ENCODE measurements at regions not wholly inside any gene's neighbourhood (a gene's known extent, or its start where the extent isn't known, plus 50 kb on each side); places are given as distances from the start of the nearest gene placed in this dataset.
A peak's percentile ranks its signal among the peaks of the same experiment; 100 is the strongest.

- peak; percentile 91 for DNase-seq (ENCODE audit: low read depth)
These were observed 125.3 kb downstream of the TSHZ3 start for GRCh38 chr19:31223740-31224534.

GRCh38 chr19:31220540-31220939 lies 128.7 kb downstream of the TSHZ3 start:
- DNase-seq (ENCODE audit: low read depth): no peak

- no peak for DNase-seq (ENCODE audit: low read depth)
These were observed 134.2 kb downstream of the TSHZ3 start for GRCh38 chr19:31214997-31215396.

GRCh38 chr19:31214086-31214485 lies 135.2 kb downstream of the TSHZ3 start:
- DNase-seq (ENCODE audit: low read depth): peak; percentile 98

- no peak for DNase-seq (ENCODE audit: low read depth)
These were observed 138.1 kb downstream of the TSHZ3 start for GRCh38 chr19:31211088-31211487.

- DNase-seq (ENCODE audit: low read depth): no peak
These were observed 143.2 kb downstream of the TSHZ3 start for GRCh38 chr19:31205887-31206518.

- no peak for DNase-seq (ENCODE audit: low read depth)
These were observed 145.1 kb downstream of the TSHZ3 start for GRCh38 chr19:31204115-31204514.

GRCh38 chr19:31185261-31185660 lies 164.0 kb downstream of the TSHZ3 start:
- no peak for DNase-seq (ENCODE audit: low read depth)

- no peak for DNase-seq (ENCODE audit: low read depth)
These were observed 167.7 kb downstream of the TSHZ3 start for GRCh38 chr19:31181535-31181934.

GRCh38 chr19:31180907-31181306 lies 168.3 kb downstream of the TSHZ3 start:
- DNase-seq (ENCODE audit: low read depth): no peak

GRCh38 chr19:31179471-31179852 lies 169.8 kb downstream of the TSHZ3 start:
- no peak for DNase-seq (ENCODE audit: low read depth)

GRCh38 chr19:31178833-31179470 lies 170.3 kb downstream of the TSHZ3 start:
- no peak for DNase-seq (ENCODE audit: low read depth)

GRCh38 chr19:31177246-31177645 lies 172.0 kb downstream of the TSHZ3 start:
- no peak for DNase-seq (ENCODE audit: low read depth)

GRCh38 chr19:31175564-31176348 lies 173.5 kb downstream of the TSHZ3 start:
- no peak for DNase-seq (ENCODE audit: low read depth)

GRCh38 chr19:31174948-31175347 lies 174.3 kb downstream of the TSHZ3 start:
- no peak for DNase-seq (ENCODE audit: low read depth)

GRCh38 chr19:31173991-31174390 lies 175.2 kb downstream of the TSHZ3 start:
- DNase-seq (ENCODE audit: low read depth): no peak

GRCh38 chr19:31171936-31172335 lies 177.3 kb downstream of the TSHZ3 start:
- DNase-seq (ENCODE audit: low read depth): no peak

GRCh38 chr19:31170046-31170445 lies 179.2 kb downstream of the TSHZ3 start:
- DNase-seq (ENCODE audit: low read depth): no peak

GRCh38 chr19:31168106-31168625 lies 181.1 kb downstream of the TSHZ3 start:
- no peak for DNase-seq (ENCODE audit: low read depth)

GRCh38 chr19:31167690-31168089 lies 181.5 kb downstream of the TSHZ3 start:
- no peak for DNase-seq (ENCODE audit: low read depth)

GRCh38 chr19:31166206-31166605 lies 183.0 kb downstream of the TSHZ3 start:
- no peak for DNase-seq (ENCODE audit: low read depth)

- no peak for DNase-seq (ENCODE audit: low read depth)
These were observed 184.4 kb downstream of the TSHZ3 start for GRCh38 chr19:31164791-31165251.

All from GM04504 (cell line).